Osteoblast (primary cell): ENCODE measurements at regions not wholly inside any gene's neighbourhood (a gene's known extent, or its start where the extent isn't known, plus 50 kb on each side); places are given as distances from the start of the nearest gene placed in this dataset.
"Not testable (repeated sequence)": the region's sequence is repeated elsewhere in the genome, so short reads cannot be mapped to it uniquely, and the experiment has no call there.

Experiments used
- DNase-seq: peaks from one replicate; pipeline ENCODE4 v3.0.0; 2011; ENCODE audit warnings: low spot score, mixed read lengths; ENCODE audit not compliant: insufficient read length; ENCODE audit errors: missing footprints
- H2AFZ ChIP-seq: 2 replicates; pipeline ENCODE4 v1.6.0; 2011; ENCODE audit warnings: mild to moderate bottlenecking, low read length
- H3K27ac ChIP-seq: 2 replicates; pipeline ENCODE4 v1.5.1; 2011; ENCODE audit warnings: mild to moderate bottlenecking, low read depth, low read length, moderate library complexity
- H3K27me3 ChIP-seq: 2 replicates; pipeline ENCODE4 v1.6.0; 2012; ENCODE audit warnings: mild to moderate bottlenecking, control low read depth, inconsistent platforms, low read length, moderate library complexity; ENCODE audit not compliant: insufficient read depth
- H3K36me3 ChIP-seq: 2 replicates; pipeline ENCODE4 v1.5.1; 2011; ENCODE audit warnings: mild to moderate bottlenecking, low read length, control low read depth, moderate library complexity; ENCODE audit not compliant: insufficient read depth
- H3K4me1 ChIP-seq: 2 replicates; pipeline ENCODE4 v1.5.1; 2011; ENCODE audit warnings: mild to moderate bottlenecking, low read length, control low read depth, moderate library complexity; ENCODE audit not compliant: insufficient read depth
- H3K4me2 ChIP-seq: 2 replicates; pipeline ENCODE4 v1.6.0; 2011; ENCODE audit warnings: mild to moderate bottlenecking, low read length; ENCODE audit not compliant: insufficient read depth
- H3K4me3 ChIP-seq: fragments of 200-600 bp; sonication (generic); 3 replicates; pipeline ENCODE4 v1.5.1; 2012; ENCODE audit warnings: mild to moderate bottlenecking, low read length, inconsistent platforms; ENCODE audit not compliant: insufficient read depth
- H3K79me2 ChIP-seq: 2 replicates; pipeline ENCODE4 v1.6.0; 2012; ENCODE audit warnings: mild to moderate bottlenecking, low read length, control low read depth, inconsistent platforms; ENCODE audit not compliant: insufficient read depth
- H3K9me3 ChIP-seq: 2 replicates; pipeline ENCODE4 v1.5.1; 2011; ENCODE audit warnings: low read depth, low read length, control low read depth
- H4K20me1 ChIP-seq: 2 replicates; pipeline ENCODE4 v1.6.0; 2012; ENCODE audit warnings: mild to moderate bottlenecking, low read length, control low read depth; ENCODE audit not compliant: insufficient read depth
- TF ChIP-seq, protein P1 (sequence below): IDR thresholded peaks from 2 replicates; pipeline ENCODE4 v1.5.1; 2011; ENCODE audit warnings: mild to moderate bottlenecking, low read depth, low read length, moderate library complexity; ENCODE audit errors: extremely low read depth

DNA sequence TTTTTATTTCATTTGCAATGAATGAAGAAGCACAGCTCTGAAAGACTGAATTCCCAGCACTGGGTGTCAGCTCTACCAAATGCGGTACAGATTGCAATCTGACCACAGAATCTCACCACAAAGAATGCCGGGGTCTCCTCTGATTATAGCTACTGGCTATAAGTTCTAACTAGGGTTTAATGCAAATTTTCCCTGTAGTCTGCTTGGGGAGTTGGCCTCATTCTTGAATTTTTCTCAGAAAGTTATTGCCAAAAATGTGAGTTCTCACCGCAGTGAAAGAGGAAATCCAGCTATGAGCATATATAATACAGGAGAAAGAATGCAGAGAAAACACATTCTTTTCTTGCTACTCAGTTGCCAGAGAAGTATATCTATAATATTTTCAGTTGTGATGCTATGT is 1255.7 kb upstream of the LRRTM3 start:
- no peak overlapping the region for H3K27ac ChIP-seq
- no peaks in the 10 kb centered on the region for H3K79me2 ChIP-seq
- H3K9me3 ChIP-seq: no peaks in the 10 kb centered on the region
- no peaks in the 10 kb centered on the region for H3K4me1 ChIP-seq
- no peak overlapping the region for H2AFZ ChIP-seq
- H3K4me3 ChIP-seq: peak overlapping the region; percentile 23
- H4K20me1 ChIP-seq: no peaks in the 10 kb centered on the region
- peak; percentile 23 for DNase-seq
- no peaks in the 10 kb centered on the region for H3K36me3 ChIP-seq
- TF ChIP-seq, protein P1, sequence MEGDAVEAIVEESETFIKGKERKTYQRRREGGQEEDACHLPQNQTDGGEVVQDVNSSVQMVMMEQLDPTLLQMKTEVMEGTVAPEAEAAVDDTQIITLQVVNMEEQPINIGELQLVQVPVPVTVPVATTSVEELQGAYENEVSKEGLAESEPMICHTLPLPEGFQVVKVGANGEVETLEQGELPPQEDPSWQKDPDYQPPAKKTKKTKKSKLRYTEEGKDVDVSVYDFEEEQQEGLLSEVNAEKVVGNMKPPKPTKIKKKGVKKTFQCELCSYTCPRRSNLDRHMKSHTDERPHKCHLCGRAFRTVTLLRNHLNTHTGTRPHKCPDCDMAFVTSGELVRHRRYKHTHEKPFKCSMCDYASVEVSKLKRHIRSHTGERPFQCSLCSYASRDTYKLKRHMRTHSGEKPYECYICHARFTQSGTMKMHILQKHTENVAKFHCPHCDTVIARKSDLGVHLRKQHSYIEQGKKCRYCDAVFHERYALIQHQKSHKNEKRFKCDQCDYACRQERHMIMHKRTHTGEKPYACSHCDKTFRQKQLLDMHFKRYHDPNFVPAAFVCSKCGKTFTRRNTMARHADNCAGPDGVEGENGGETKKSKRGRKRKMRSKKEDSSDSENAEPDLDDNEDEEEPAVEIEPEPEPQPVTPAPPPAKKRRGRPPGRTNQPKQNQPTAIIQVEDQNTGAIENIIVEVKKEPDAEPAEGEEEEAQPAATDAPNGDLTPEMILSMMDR: no peak
- no peaks in the 10 kb centered on the region for H3K27me3 ChIP-seq
- peak overlapping the region; percentile 29 for H3K4me2 ChIP-seq

DNA sequence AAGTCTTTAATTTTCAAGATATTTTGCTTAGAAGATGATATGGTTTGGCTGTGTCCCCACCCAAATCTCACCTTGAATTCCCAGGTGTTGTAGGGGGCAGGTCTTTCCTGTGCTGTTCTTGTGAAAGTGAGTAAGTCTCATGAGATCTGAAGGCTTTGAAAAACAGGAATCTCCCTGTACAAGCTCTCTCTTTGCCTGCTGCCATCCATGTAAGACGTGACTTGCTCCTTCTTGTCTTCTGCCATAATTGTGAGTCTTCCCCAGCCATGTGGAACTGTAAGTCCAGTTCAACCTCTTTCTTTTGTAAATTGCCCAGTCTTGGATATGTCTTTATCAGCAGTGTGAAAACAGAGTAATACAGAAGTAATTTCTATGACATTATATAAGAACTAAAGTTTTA is 1255.2 kb upstream of the LRRTM3 start:
- not testable (repeated sequence) for H3K79me2 ChIP-seq, H3K4me3 ChIP-seq, H3K9me3 ChIP-seq, H4K20me1 ChIP-seq, H2AFZ ChIP-seq, DNase-seq, H3K27me3 ChIP-seq, H3K4me2 ChIP-seq, H3K36me3 ChIP-seq, H3K4me1 ChIP-seq, H3K27ac ChIP-seq

DNA sequence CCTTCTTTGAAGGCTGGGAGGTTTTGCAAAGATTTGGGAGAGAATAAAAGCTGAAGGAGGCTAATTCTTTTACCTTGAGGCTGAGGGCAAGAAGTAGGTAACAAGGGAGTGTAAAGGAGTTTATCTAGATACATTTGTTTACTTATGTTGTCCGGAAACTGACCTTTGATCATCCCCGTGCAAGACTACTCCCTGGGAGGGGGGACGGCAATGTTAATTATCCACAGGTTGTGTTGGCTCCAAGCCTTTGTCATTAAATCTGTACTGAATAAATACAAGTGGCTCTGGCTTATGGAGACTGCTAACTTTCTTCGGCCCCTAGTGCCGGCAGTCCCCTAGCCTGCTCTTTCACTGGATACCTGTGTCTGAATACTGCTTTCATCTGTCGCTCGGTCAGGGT is 1250.6 kb upstream of the LRRTM3 start:
- Histone ChIP-seq H3K9me3 (no peaks in the 10 kb centered on the region), H3K27ac (no peak overlapping the region), H4K20me1 (no peaks in the 10 kb centered on the region), H3K27me3 (no peaks in the 10 kb centered on the region), H2AFZ (no peak overlapping the region), H3K79me2 (no peaks in the 10 kb centered on the region), H3K4me3 (no peak overlapping the region), H3K4me2 (no peak overlapping the region), H3K4me1 (no peaks in the 10 kb centered on the region), H3K36me3 (no peaks in the 10 kb centered on the region)
- no peak for DNase-seq
- TF ChIP-seq, protein P1: no peak

DNA sequence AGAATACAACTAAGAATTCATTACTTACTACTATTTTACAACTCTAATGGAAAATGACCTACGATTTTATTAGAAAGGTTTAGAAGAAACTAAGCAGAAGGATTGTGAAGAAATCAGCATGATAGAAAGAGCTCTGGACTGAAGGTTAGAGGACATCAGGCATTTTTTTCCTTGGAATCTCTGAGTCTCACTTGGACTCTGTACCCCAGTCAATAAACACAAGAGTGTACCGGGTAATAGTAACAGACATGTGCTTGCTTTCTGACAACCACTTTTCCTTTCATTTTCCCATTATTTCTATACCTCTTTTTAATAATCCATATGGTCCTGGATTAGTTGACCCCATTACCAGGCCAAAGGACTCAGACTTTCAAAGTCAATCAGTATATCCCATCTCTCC is 1240.9 kb upstream of the LRRTM3 start:
- no peaks in the 10 kb centered on the region for H3K9me3 ChIP-seq
- TF ChIP-seq, protein P1: no peak
- H3K4me2 ChIP-seq: no peak overlapping the region
- no peaks in the 10 kb centered on the region for H3K27me3 ChIP-seq
- no peak overlapping the region for H2AFZ ChIP-seq
- no peak overlapping the region for H3K4me3 ChIP-seq
- no peak for DNase-seq
- H4K20me1 ChIP-seq: no peaks in the 10 kb centered on the region
- H3K4me1 ChIP-seq: no peaks in the 10 kb centered on the region
- H3K36me3 ChIP-seq: no peaks in the 10 kb centered on the region
- H3K27ac ChIP-seq: no peak overlapping the region
- H3K79me2 ChIP-seq: no peaks in the 10 kb centered on the region
